HEK293 (cell line): ENCODE measurements at regions not wholly inside any gene's neighbourhood (a gene's known extent, or its start where the extent isn't known, plus 50 kb on each side); places are given as distances from the start of the nearest gene placed in this dataset.

Experiments used
- PRDM2 ChIP-seq: fragments of 450-650 bp; formaldehyde crosslinking; IDR thresholded peaks from 2 replicates; pipeline ENCODE4 v1.5.1; 2016; ENCODE audit warnings: missing biosample characterization, missing genetic modification characterization, borderline replicate concordance
- YY1 ChIP-seq: fragments of 450-650 bp; formaldehyde crosslinking; IDR thresholded peaks from 2 replicates; pipeline ENCODE4 v1.5.1; 2018; ENCODE audit warnings: missing biosample characterization, missing genetic modification characterization
- ZBTB21 ChIP-seq: fragments of 450-650 bp; formaldehyde crosslinking; IDR thresholded peaks from 2 replicates; pipeline ENCODE4 v1.5.1; 2017; ENCODE audit warnings: missing biosample characterization, missing genetic modification characterization
- ZNF416 ChIP-seq: fragments of 450-650 bp; formaldehyde crosslinking; IDR thresholded peaks from 2 replicates; pipeline ENCODE4 v1.5.1; 2016; ENCODE audit warnings: missing biosample characterization, missing genetic modification characterization
- ZNF837 ChIP-seq: fragments of 450-650 bp; formaldehyde crosslinking; IDR thresholded peaks from 2 replicates; pipeline ENCODE4 v1.5.1; 2016; ENCODE audit warnings: missing biosample characterization, missing genetic modification characterization
- TF ChIP-seq, protein P1 (sequence below): fragments of 450-650 bp; formaldehyde crosslinking; IDR thresholded peaks from 2 replicates; pipeline ENCODE4 v1.5.1; 2016; ENCODE audit warnings: missing biosample characterization, missing genetic modification characterization

GRCh38 chr11:116535120-116535519 is 237.7 kb downstream of the BUD13 start:
- TF ChIP-seq YY1 (tag by site-specific recombination) (no peak), ZNF416 (tag by site-specific recombination) (no peak), ZBTB21 (tag by site-specific recombination) (no peak), ZNF837 (tag by site-specific recombination) (no peak), PRDM2 (tag by site-specific recombination) (no peak)
- TF ChIP-seq, protein P1, sequence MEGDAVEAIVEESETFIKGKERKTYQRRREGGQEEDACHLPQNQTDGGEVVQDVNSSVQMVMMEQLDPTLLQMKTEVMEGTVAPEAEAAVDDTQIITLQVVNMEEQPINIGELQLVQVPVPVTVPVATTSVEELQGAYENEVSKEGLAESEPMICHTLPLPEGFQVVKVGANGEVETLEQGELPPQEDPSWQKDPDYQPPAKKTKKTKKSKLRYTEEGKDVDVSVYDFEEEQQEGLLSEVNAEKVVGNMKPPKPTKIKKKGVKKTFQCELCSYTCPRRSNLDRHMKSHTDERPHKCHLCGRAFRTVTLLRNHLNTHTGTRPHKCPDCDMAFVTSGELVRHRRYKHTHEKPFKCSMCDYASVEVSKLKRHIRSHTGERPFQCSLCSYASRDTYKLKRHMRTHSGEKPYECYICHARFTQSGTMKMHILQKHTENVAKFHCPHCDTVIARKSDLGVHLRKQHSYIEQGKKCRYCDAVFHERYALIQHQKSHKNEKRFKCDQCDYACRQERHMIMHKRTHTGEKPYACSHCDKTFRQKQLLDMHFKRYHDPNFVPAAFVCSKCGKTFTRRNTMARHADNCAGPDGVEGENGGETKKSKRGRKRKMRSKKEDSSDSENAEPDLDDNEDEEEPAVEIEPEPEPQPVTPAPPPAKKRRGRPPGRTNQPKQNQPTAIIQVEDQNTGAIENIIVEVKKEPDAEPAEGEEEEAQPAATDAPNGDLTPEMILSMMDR (tag by site-specific recombination) = no peak
